K562 (cell line): ENCODE measurements at regions not wholly inside any gene's neighbourhood (a gene's known extent, or its start where the extent isn't known, plus 50 kb on each side); places are given as distances from the start of the nearest gene placed in this dataset.

Source experiments
- ATAC-seq: fragments of 200-7000 bp; cut with Tn5 transposase; 3 replicates; pipeline ENCODE4 v1.9.1; 2020; ENCODE audit warnings: moderate library complexity
- BruUV-seq: library from RNA; stranded (reverse); fragments of 400-500 nt; replicated peaks from 2 replicates; lab custom pipeline; 2021; lab: Mats Ljungman, UMichigan
- CTCF ChIA-PET: fragments of 300-600 bp; formaldehyde crosslinking; extraction: SDS; loops from one replicate; lab custom pipeline; 2021; ENCODE audit warnings: low intra/inter-chr PET ratio; lab: Yijun Ruan, JAX
- POLR2A ChIA-PET: fragments of 300-600, 350-650 bp; sonication (Branson Sonifier 250); formaldehyde crosslinking; extraction: SDS; loops from one replicate; lab custom pipeline; 2021; ENCODE audit warnings: antibody characterized with exemption, inconsistent platforms; lab: Yijun Ruan, JAX
- DNase-seq, 4 experiments: peaks; one replicate each; pipeline versions ENCODE4 v3.0.0 to v3.0.0-alpha.2; 2011 to 2018; ENCODE audit warnings: low spot score in 3 of 4, mixed read lengths in 3 of 4; ENCODE audit errors: extremely low read depth in 1 of 4
- FAIRE-seq: peaks from 2 replicates; lab custom pipeline; 2011; peaks lifted over from hg19 to GRCh38; lab: Jason Lieb, UNC
- H2AFZ ChIP-seq: 2 replicates; pipeline ENCODE4 v1.6.0; 2011; ENCODE audit warnings: low read depth, low read length, control low read depth, inconsistent platforms
- H3K27ac ChIP-seq: fragments of 200-600 bp; 3 replicates; pipeline ENCODE4 v1.8.0; 2011; ENCODE audit warnings: low read depth, mild to moderate bottlenecking, control low read depth, inconsistent platforms, low read length, moderate library complexity, mixed read lengths; ENCODE audit errors: extremely low read depth
- H3K27me3 ChIP-seq, 2 experiments: fragments of 300-600 bp in 1 of 2; 2 replicates in 1 of 2; 3 replicates in 1 of 2; pipeline versions ENCODE4 v1.6.0 to v1.8.0; 2011; ENCODE audit warnings: inconsistent platforms in 2 of 2, low read length in 2 of 2, mild to moderate bottlenecking in 1 of 2, mixed read lengths in 1 of 2, moderate library complexity in 1 of 2; ENCODE audit not compliant: control insufficient read depth in 2 of 2, insufficient read depth in 2 of 2
- H3K36me3 ChIP-seq: fragments of 300-600 bp; 3 replicates; pipeline ENCODE4 v1.8.0; 2011; ENCODE audit warnings: mild to moderate bottlenecking, low read length, inconsistent platforms; ENCODE audit not compliant: control insufficient read depth, insufficient read depth
- H3K4me1 ChIP-seq, 2 experiments: fragments of 200-600 bp in 1 of 2; replicated peaks in 1 of 2; 2 replicates in 1 of 2; 3 replicates in 1 of 2; pipeline versions ENCODE4 v1.5.1 to v1.8.0; 2011; ENCODE audit warnings: inconsistent platforms in 2 of 2, low read length in 2 of 2, mild to moderate bottlenecking in 1 of 2, mixed read lengths in 1 of 2, moderate library complexity in 1 of 2; ENCODE audit not compliant: control insufficient read depth in 2 of 2, insufficient read depth in 2 of 2
- H3K4me2 ChIP-seq: 2 replicates; pipeline ENCODE4 v1.6.1; 2011; ENCODE audit warnings: low read length, control low read depth, inconsistent platforms, mixed read lengths; ENCODE audit not compliant: insufficient read depth
- H3K4me3 ChIP-seq: fragments of 200-600 bp; sonication (generic), shearing (Covaris generic); 2 replicates; pipeline ENCODE4 v1.5.1; 2016; ENCODE audit warnings: control low read depth, inconsistent platforms
- H3K79me2 ChIP-seq: fragments of 200-600 bp; 3 replicates; pipeline ENCODE4 v1.8.0; 2011; ENCODE audit warnings: low read length, inconsistent platforms; ENCODE audit not compliant: control insufficient read depth, insufficient read depth
- H3K9ac ChIP-seq, 2 experiments: 2 replicates each; pipeline versions ENCODE4 v1.6.0 to v1.6.1; 2011; ENCODE audit warnings: low read depth in 2 of 2, low read length in 2 of 2, control low read depth in 1 of 2, inconsistent platforms in 1 of 2, mild to moderate bottlenecking in 1 of 2, mixed read lengths in 1 of 2; ENCODE audit not compliant: insufficient read depth in 1 of 2
- H3K9me1 ChIP-seq: one replicate; pipeline ENCODE4 v1.6.0; 2011; ENCODE audit warnings: inconsistent platforms, mild to moderate bottlenecking, low read length, moderate library complexity; ENCODE audit not compliant: control insufficient read depth, insufficient read depth
- H3K9me3 ChIP-seq: replicated peaks from 2 replicates; pipeline ENCODE4 v1.5.1; 2011; ENCODE audit warnings: low read depth, low read length, inconsistent platforms; ENCODE audit not compliant: control insufficient read depth, insufficient read depth
- H4K20me1 ChIP-seq: replicated peaks from 2 replicates; pipeline ENCODE4 v1.6.1; 2011; ENCODE audit warnings: low read length, inconsistent platforms, mixed read lengths; ENCODE audit not compliant: control insufficient read depth, insufficient read depth
- ARNT ChIP-seq, 2 experiments: fragments of 450-650 bp; IDR thresholded peaks; 2 replicates each; pipeline ENCODE4 v1.6.1; 2016; ENCODE audit warnings: mild to moderate bottlenecking in 1 of 2
- CHAMP1 ChIP-seq: fragments of 450-650 bp; IDR thresholded peaks from 2 replicates; pipeline ENCODE4 v1.6.1; 2016; ENCODE audit warnings: mild to moderate bottlenecking
- COPS2 ChIP-seq: fragments of 450-650 bp; conservative IDR thresholded peaks from 2 replicates; pipeline ENCODE4 v1.6.1; 2016; ENCODE audit warnings: mild to moderate bottlenecking, moderate library complexity
- DIDO1 ChIP-seq: fragments of 450-650 bp; IDR thresholded peaks from 2 replicates; pipeline ENCODE4 v1.6.1; 2016; ENCODE audit warnings: low read depth, missing biosample characterization, missing genetic modification characterization
- HLTF ChIP-seq: fragments of 450-650 bp; IDR thresholded peaks from 2 replicates; pipeline ENCODE4 v1.6.1; 2016
- MAFF ChIP-seq: IDR thresholded peaks from 2 replicates; pipeline ENCODE4 v1.6.1; 2012; ENCODE audit warnings: low read length, improper control_type of control experiment
- NFYB ChIP-seq: IDR thresholded peaks from 2 replicates; pipeline ENCODE4 v1.6.1; 2011; ENCODE audit warnings: mild to moderate bottlenecking, moderate library complexity; ENCODE audit not compliant: insufficient read length; ENCODE audit errors: extremely low read depth
- PHF20 ChIP-seq: fragments of 450-650 bp; IDR thresholded peaks from 2 replicates; pipeline ENCODE4 v1.6.1; 2018; ENCODE audit not compliant: partially characterized antibody
- RFX7 ChIP-seq: fragments of 250-450 bp; sonication (Bioruptor Pico); IDR thresholded peaks from 2 replicates; pipeline ENCODE4 v1.5.1; 2021; ENCODE audit warnings: mild to moderate bottlenecking
- RNF219 ChIP-seq: fragments of 250-450 bp; sonication (Bioruptor Pico); IDR thresholded peaks from 2 replicates; pipeline ENCODE4 v1.5.0; 2022; ENCODE audit warnings: mild to moderate bottlenecking
- ZNF347 ChIP-seq: fragments of 450-650 bp; formaldehyde crosslinking; IDR thresholded peaks from 2 replicates; pipeline ENCODE4 v1.4.0; 2020; ENCODE audit warnings: low read depth, mild to moderate bottlenecking, moderate library complexity
- ZNF586 ChIP-seq: fragments of 450-650 bp; formaldehyde crosslinking; conservative IDR thresholded peaks from 2 replicates; pipeline ENCODE4 v1.4.0; 2020; ENCODE audit warnings: mild to moderate bottlenecking, moderate library complexity
- WGBS: fragments of 100-300 bp; shearing (Covaris generic); methylation state at CpG from one replicate; pipeline ENCODE4 v1.1.6; 2016; ENCODE audit warnings: low coverage, mixed read lengths; ENCODE audit not compliant: insufficient coverage; ENCODE audit errors: missing lambda C conversion rate; 5-methylcytosine and 5-hydroxymethylcytosine counted together
- in situ Hi-C: fragments of 300-500 bp; cut with MboI; formaldehyde crosslinking; loops from 4 replicates; pipeline ENCODE4 v1.15.0; 2018; ENCODE audit warnings: inconsistent platforms, mixed read lengths
- intact Hi-C: fragments of 100-400 bp; cut with micrococcal nuclease; formaldehyde crosslinking; loops from 2 replicates; pipeline ENCODE4 v1.14.2; 2022

- no peak for DNase-seq
- Histone ChIP-seq H3K9me3 (no peaks in the 10 kb centered on the region), H3K4me2 (no peak overlapping the region), H3K36me3 (no peaks in the 10 kb centered on the region), H3K27ac (no peak overlapping the region), H3K9ac (no peak overlapping the region), H3K4me3 (no peak overlapping the region), H4K20me1 (no peaks in the 10 kb centered on the region), H3K27me3 (peaks cover 9 to 44% of the 10 kb centered on the region in 2 experiments; a peak in 4 of 5 replicates), H2AFZ (no peak overlapping the region), H3K9me1 (no peaks in the 10 kb centered on the region), H3K79me2 (no peaks in the 10 kb centered on the region), H3K4me1 (peaks cover 0 to 4% of the 10 kb centered on the region in 2 experiments; a peak in 2 of 5 replicates)
- WGBS: 19% methylated on average over 1 of the region's 1 CpG
- POLR2A ChIA-PET: interaction anchor here (0.6 to 2.2 kb wide), 3 partner anchors 8 to 449 kb away, joined by 3 to 10 read pairs (median 3); no protein-coding TSS in a partner anchor
- FAIRE-seq: no peak
- TF ChIP-seq NFYB (no peak), HLTF (no peak), COPS2 (no peak), DIDO1 (tag) (no peak), MAFF (no peak), PHF20 (no peak), RNF219 (no peak), ZNF347 (CRISPR knock-in tag) (no peak), CHAMP1 (no peak), ARNT (IDR thresholded peaks at IDR 0.05) (no peak), RFX7 (no peak), ZNF586 (CRISPR knock-in tag) (no peak)
- ATAC-seq: no peak
- intact Hi-C loops (loop anchor here (5.0 kb wide), 1 partner anchor 44 kb away; no protein-coding TSS in a partner anchor), in situ Hi-C loops (no loop called here)
- BruUV-seq: no TSS peak
- CTCF ChIA-PET: no interaction called here
Measured at GRCh38 chr6:25028328-25028727, 92.6 kb upstream of the RIPOR2 start.
